Loucy (cell line): ENCODE measurements at regions not wholly inside any gene's neighbourhood (a gene's known extent, or its start where the extent isn't known, plus 50 kb on each side); places are given as distances from the start of the nearest gene placed in this dataset.

Source experiments
- H2AFZ ChIP-seq: fragments of 200-600 bp; sonication (generic); 2 replicates; pipeline ENCODE4 v1.6.0; 2016; ENCODE audit warnings: antibody characterized with exemption, mild to moderate bottlenecking, low read length, moderate library complexity
- H3F3A ChIP-seq: fragments of 200-600 bp; 2 replicates; pipeline ENCODE4 v1.6.0; 2016; ENCODE audit warnings: antibody characterized with exemption, low read depth, mild to moderate bottlenecking
- H3K27me3 ChIP-seq: fragments of 200-600 bp; sonication (generic); 2 replicates; pipeline ENCODE4 v1.6.1; 2014; ENCODE audit warnings: low read length, mild to moderate bottlenecking; ENCODE audit not compliant: insufficient read depth, poor library complexity, severe bottlenecking
- H3K36me3 ChIP-seq: fragments of 200-600 bp; sonication (generic); 2 replicates; pipeline ENCODE4 v1.6.1; 2016; ENCODE audit warnings: low read length; ENCODE audit not compliant: insufficient read depth
- H3K4me1 ChIP-seq: fragments of 200-600 bp; sonication (generic); 2 replicates; pipeline ENCODE4 v1.5.1; 2014; ENCODE audit warnings: low read length, mild to moderate bottlenecking; ENCODE audit not compliant: insufficient read depth, poor library complexity, severe bottlenecking
- H3K4me2 ChIP-seq: fragments of 200-600 bp; sonication (generic); 2 replicates; pipeline ENCODE4 v1.6.0; 2014; ENCODE audit warnings: antibody characterized with exemption, low read length, low read depth, mild to moderate bottlenecking; ENCODE audit not compliant: poor library complexity, severe bottlenecking
- H3K4me3 ChIP-seq: fragments of 200-600 bp; sonication (generic); 2 replicates; pipeline ENCODE4 v1.5.1; 2014; ENCODE audit warnings: low read length, mild to moderate bottlenecking, mixed read lengths; ENCODE audit not compliant: poor library complexity, severe bottlenecking
- H3K79me2 ChIP-seq: fragments of 200-600 bp; sonication (generic); 2 replicates; pipeline ENCODE4 v1.6.1; 2014; ENCODE audit warnings: low read length; ENCODE audit not compliant: insufficient read depth
- H3K9ac ChIP-seq: fragments of 200-600 bp; sonication (generic); 2 replicates; pipeline ENCODE4 v1.6.0; 2014; ENCODE audit warnings: mild to moderate bottlenecking, low read depth, low read length, moderate library complexity; ENCODE audit not compliant: poor library complexity, severe bottlenecking
- H3K9me2 ChIP-seq: fragments of 200-600 bp; sonication (generic); replicated peaks from 2 replicates; pipeline ENCODE4 v1.6.1; 2016; ENCODE audit warnings: low read depth, low read length, mixed read lengths
- H3K9me3 ChIP-seq: fragments of 200-600 bp; sonication (generic); 2 replicates; pipeline ENCODE4 v1.6.1; 2014; ENCODE audit warnings: mild to moderate bottlenecking, antibody characterized with exemption, low read length, low read depth; ENCODE audit not compliant: insufficient read depth
- H4K20me1 ChIP-seq: fragments of 200-600 bp; sonication (generic); 2 replicates; pipeline ENCODE4 v1.6.0; 2014; ENCODE audit warnings: antibody characterized with exemption, low read length, mild to moderate bottlenecking; ENCODE audit not compliant: insufficient read depth, poor library complexity, severe bottlenecking
- CTCF ChIP-seq: fragments of 200-600 bp; sonication (generic); conservative IDR thresholded peaks from 2 replicates; pipeline ENCODE4 v1.5.1; 2014; ENCODE audit warnings: mild to moderate bottlenecking, antibody characterized with exemption, low read length
- EZH2phosphoT487 ChIP-seq: fragments of 200-600 bp; IDR thresholded peaks from 2 replicates; pipeline ENCODE4 v1.6.1; 2018; ENCODE audit warnings: antibody characterized with exemption, mild to moderate bottlenecking, moderate library complexity, borderline replicate concordance

- H3K9ac ChIP-seq = no peak overlapping the region
- H3K9me3 ChIP-seq = no peaks in the 10 kb centered on the region
- no peak overlapping the region for H3K4me2 ChIP-seq
- H3K27me3 ChIP-seq = no peaks in the 10 kb centered on the region
- TF ChIP-seq EZH2phosphoT487 (no peak), CTCF (no peak)
- no peak overlapping the region for H2AFZ ChIP-seq
- H3K4me1 ChIP-seq = no peaks in the 10 kb centered on the region
- no peaks in the 10 kb centered on the region for H3F3A ChIP-seq
- H3K79me2 ChIP-seq = no peaks in the 10 kb centered on the region
- no peaks in the 10 kb centered on the region for H3K36me3 ChIP-seq
- no peak overlapping the region for H3K4me3 ChIP-seq
- H3K9me2 ChIP-seq = no peaks in the 10 kb centered on the region
- H4K20me1 ChIP-seq = no peaks in the 10 kb centered on the region
Observed at GRCh38 chr16:87051526-87052320, 265.5 kb downstream of the C16orf95 start.

GRCh38 chr16:87052506-87052905 lies 264.7 kb downstream of the C16orf95 start:
- Histone ChIP-seq H2AFZ (no peak overlapping the region), H3K27me3 (no peaks in the 10 kb centered on the region), H3K36me3 (no peaks in the 10 kb centered on the region), H3K9me3 (no peaks in the 10 kb centered on the region), H3K4me1 (no peaks in the 10 kb centered on the region), H3K4me2 (no peak overlapping the region), H4K20me1 (no peaks in the 10 kb centered on the region), H3K4me3 (no peak overlapping the region), H3K9me2 (no peaks in the 10 kb centered on the region), H3K79me2 (no peaks in the 10 kb centered on the region), H3K9ac (no peak overlapping the region), H3F3A (no peaks in the 10 kb centered on the region)
- TF ChIP-seq EZH2phosphoT487 (no peak), CTCF (no peak)

- no peaks in the 10 kb centered on the region for H3K27me3 ChIP-seq
- H3K36me3 ChIP-seq = no peaks in the 10 kb centered on the region
- no peak overlapping the region for H3K4me2 ChIP-seq
- H3K4me3 ChIP-seq = no peak overlapping the region
- H3F3A ChIP-seq = no peaks in the 10 kb centered on the region
- H3K9ac ChIP-seq = no peak overlapping the region
- H3K79me2 ChIP-seq = no peaks in the 10 kb centered on the region
- TF ChIP-seq EZH2phosphoT487 (no peak), CTCF (no peak; the same call in 1 of the 2 replicates)
- no peak overlapping the region for H2AFZ ChIP-seq
- no peaks in the 10 kb centered on the region for H3K9me2 ChIP-seq
- H3K9me3 ChIP-seq = no peaks in the 10 kb centered on the region
- no peaks in the 10 kb centered on the region for H4K20me1 ChIP-seq
- no peaks in the 10 kb centered on the region for H3K4me1 ChIP-seq
Observed at GRCh38 chr16:87053016-87053982, 263.9 kb downstream of the C16orf95 start.
